SK-N-MC (cell line): ENCODE measurements at regions not wholly inside any gene's neighbourhood (a gene's known extent, or its start where the extent isn't known, plus 50 kb on each side); places are given as distances from the start of the nearest gene placed in this dataset.

Source experiments
- DNase-seq: peaks from one replicate; pipeline ENCODE4 v3.0.0-alpha.2; 2011; ENCODE audit warnings: low read depth, low spot score
- H3K27ac ChIP-seq: fragments of 200-600 bp; sonication (generic); 2 replicates; pipeline ENCODE4 v1.5.1; 2016; ENCODE audit warnings: mixed run types
- H3K36me3 ChIP-seq: fragments of 200-600 bp; sonication (generic); 2 replicates; pipeline ENCODE4 v1.6.1; 2017; ENCODE audit warnings: antibody characterized with exemption, low read length, mixed read lengths; ENCODE audit not compliant: insufficient read depth
- H3K4me3 ChIP-seq: fragments of 200-600 bp; sonication (generic); 2 replicates; pipeline ENCODE4 v1.5.1; 2016
- H3K9ac ChIP-seq: fragments of 200-600 bp; sonication (generic); 2 replicates; pipeline ENCODE4 v1.8.0; 2017; ENCODE audit warnings: mixed run types, mixed read lengths; ENCODE audit not compliant: insufficient read length
- H3K9me3 ChIP-seq: fragments of 200-600 bp; sonication (generic); 2 replicates; pipeline ENCODE4 v1.6.1; 2017; ENCODE audit warnings: low read depth, mild to moderate bottlenecking, antibody characterized with exemption, low read length, moderate library complexity, mixed read lengths
- EZH2 ChIP-seq: fragments of 200-600 bp; sonication (generic); IDR thresholded peaks from one replicate; pipeline ENCODE4 v1.6.1; 2017; ENCODE audit warnings: antibody characterized with exemption
- FOXP2 ChIP-seq: optimal IDR thresholded peaks from 2 replicates; pipeline ENCODE3; 2011; ENCODE audit warnings: mild to moderate bottlenecking, moderate library complexity; ENCODE audit not compliant: insufficient read depth; ENCODE audit errors: extremely low read length, control extremely low read depth
- POLR2AphosphoS5 ChIP-seq: IDR thresholded peaks from 2 replicates; pipeline ENCODE4 v1.6.1; 2012; ENCODE audit warnings: mild to moderate bottlenecking, low read depth, low read length, borderline replicate concordance

GRCh38 chr19:30079200-30079599 is 137.2 kb downstream of the URI1 start:
- Histone ChIP-seq H3K36me3 (no peaks in the 10 kb centered on the region), H3K4me3 (no peak overlapping the region), H3K9me3 (no peaks in the 10 kb centered on the region), H3K9ac (no peak overlapping the region), H3K27ac (no peak overlapping the region)
- DNase-seq: no peak
- TF ChIP-seq EZH2: no peak

- no peak for TF ChIP-seq EZH2
- TF ChIP-seq POLR2AphosphoS5: no peak
- no peak for TF ChIP-seq FOXP2
- Histone ChIP-seq H3K9me3 (no peaks in the 10 kb centered on the region), H3K27ac (no peak overlapping the region), H3K4me3 (no peak overlapping the region), H3K36me3 (no peaks in the 10 kb centered on the region), H3K9ac (no peak overlapping the region)
- no peak for DNase-seq
These were observed 140.1 kb downstream of the URI1 start for GRCh38 chr19:30082168-30082567.

DNA sequence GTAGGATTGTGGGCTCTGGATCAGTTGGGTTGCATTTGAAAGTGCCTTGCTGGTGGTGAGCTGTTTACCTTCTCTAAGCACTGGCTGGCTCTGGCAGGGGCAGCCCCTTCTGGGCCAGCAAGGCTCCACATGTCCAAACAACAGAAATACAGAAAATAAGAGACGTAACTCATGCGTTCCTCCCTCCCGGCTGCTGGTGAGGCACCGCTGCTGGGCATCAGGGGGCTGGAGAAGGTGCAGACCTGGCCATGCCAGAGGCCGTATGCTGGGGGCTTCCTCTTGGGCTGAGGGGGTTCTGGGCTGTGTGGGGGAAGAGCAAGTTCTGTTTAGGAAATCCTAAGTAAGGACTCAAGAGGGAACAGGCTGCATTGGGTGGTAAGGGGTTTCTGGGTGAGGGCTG is 140.6 kb downstream of the URI1 start:
- no peak overlapping the region for H3K4me3 ChIP-seq
- no peak for DNase-seq
- H3K36me3 ChIP-seq: no peaks in the 10 kb centered on the region
- no peak overlapping the region for H3K27ac ChIP-seq
- no peaks in the 10 kb centered on the region for H3K9me3 ChIP-seq
- no peak for TF ChIP-seq FOXP2
- no peak for TF ChIP-seq POLR2AphosphoS5
- no peak for TF ChIP-seq EZH2
- H3K9ac ChIP-seq: no peak overlapping the region

DNA sequence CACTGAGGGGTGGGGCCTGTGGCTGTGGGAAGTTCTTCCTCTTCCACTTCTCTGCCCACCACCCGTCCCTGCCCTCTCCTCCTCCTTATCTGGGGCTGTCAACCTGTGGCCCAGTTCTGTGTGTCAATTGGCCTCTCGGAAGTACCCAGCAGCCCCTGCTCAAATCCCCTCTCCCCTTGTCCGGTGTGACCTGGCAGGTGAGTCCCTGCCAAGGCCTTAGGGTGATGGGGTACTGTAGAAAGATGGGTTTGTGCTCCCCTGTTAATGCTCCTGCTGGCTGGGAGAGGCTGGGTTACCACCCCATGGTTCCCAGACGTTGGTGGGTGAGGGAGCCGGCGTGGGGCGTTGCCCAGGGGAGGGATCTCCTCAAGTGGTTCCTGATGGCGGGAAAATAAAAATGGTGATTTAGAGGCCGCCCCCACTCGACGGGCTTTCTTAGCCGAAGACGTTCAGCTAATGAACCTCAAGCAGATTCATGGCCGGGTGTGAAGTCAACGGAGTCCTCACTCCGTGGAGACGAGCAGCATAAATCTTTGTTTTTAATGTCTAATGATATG is 141.2 kb downstream of the URI1 start:
- H3K36me3 ChIP-seq: no peaks in the 10 kb centered on the region
- H3K4me3 ChIP-seq: peak overlapping the region; percentile 22; the same call in 1 of the 2 replicates
- H3K9ac ChIP-seq: no peak overlapping the region
- peak overlapping the region; percentile 72; the same call in 1 of the 2 replicates for H3K27ac ChIP-seq
- H3K9me3 ChIP-seq: no peaks in the 10 kb centered on the region
- no peak for DNase-seq
- TF ChIP-seq FOXP2 (no peak), EZH2 (no peak)

GRCh38 chr19:30083701-30084156 is 141.7 kb downstream of the URI1 start:
- Histone ChIP-seq H3K27ac (peak overlapping the region; percentile 72; the same call in 1 of the 2 replicates), H3K4me3 (peak overlapping the region; percentile 22; the same call in 1 of the 2 replicates)

GRCh38 chr19:30084390-30084819 is 142.4 kb downstream of the URI1 start:
- no peaks in the 10 kb centered on the region for H3K36me3 ChIP-seq
- no peak for DNase-seq
- TF ChIP-seq POLR2AphosphoS5: no peak
- TF ChIP-seq EZH2: no peak
- no peak for TF ChIP-seq FOXP2
- H3K27ac ChIP-seq: 0 out of 2 replicates have a peak overlapping the region, but pooled peaks have one; percentile 72
- H3K9ac ChIP-seq: no peak overlapping the region
- H3K9me3 ChIP-seq: no peaks in the 10 kb centered on the region
- H3K4me3 ChIP-seq: no peak overlapping the region

More at GRCh38 chr19:30083701-30084156, 141.7 kb downstream of the URI1 start:
- DNase-seq: no peak
- Histone ChIP-seq H3K9ac (no peak overlapping the region), H3K9me3 (no peaks in the 10 kb centered on the region), H3K36me3 (no peaks in the 10 kb centered on the region)
- TF ChIP-seq POLR2AphosphoS5 (no peak), FOXP2 (no peak), EZH2 (no peak)

- no peak overlapping the region for H3K27ac ChIP-seq
- no peak overlapping the region for H3K4me3 ChIP-seq
- H3K9ac ChIP-seq: no peak overlapping the region
- no peaks in the 10 kb centered on the region for H3K9me3 ChIP-seq
- H3K36me3 ChIP-seq: no peaks in the 10 kb centered on the region
- TF ChIP-seq POLR2AphosphoS5 (no peak), EZH2 (no peak), FOXP2 (no peak)
- no peak for DNase-seq
These were observed 143.4 kb downstream of the URI1 start for GRCh38 chr19:30085394-30085793.

GRCh38 chr19:30086220-30086619 is 144.2 kb downstream of the URI1 start:
- Histone ChIP-seq H3K9ac (no peak overlapping the region), H3K27ac (no peak overlapping the region), H3K36me3 (no peaks in the 10 kb centered on the region), H3K4me3 (no peak overlapping the region), H3K9me3 (no peaks in the 10 kb centered on the region)
- TF ChIP-seq FOXP2 (no peak), POLR2AphosphoS5 (no peak), EZH2 (no peak)
- DNase-seq: no peak

DNA sequence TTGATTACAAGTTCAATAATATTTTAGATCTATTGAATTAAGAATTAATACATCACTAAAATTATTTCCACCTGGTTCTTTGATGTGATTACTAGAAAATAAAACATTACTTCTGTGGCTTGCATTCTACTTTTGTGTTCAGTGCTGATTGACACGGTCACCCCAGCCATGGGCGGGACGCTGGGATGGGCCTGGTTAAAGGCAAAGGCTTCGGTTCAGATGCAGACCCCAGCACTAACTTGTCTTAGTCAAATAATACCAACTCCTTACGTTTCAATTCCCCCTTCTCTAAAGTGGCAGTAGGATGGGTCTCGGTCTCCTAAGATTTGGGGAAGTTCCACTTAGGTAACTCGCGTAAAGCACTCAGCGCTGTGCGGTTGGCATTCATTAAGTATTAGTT is 144.9 kb downstream of the URI1 start:
- DNase-seq: no peak
- Histone ChIP-seq H3K4me3 (no peak overlapping the region), H3K9ac (no peak overlapping the region), H3K36me3 (no peaks in the 10 kb centered on the region), H3K9me3 (no peaks in the 10 kb centered on the region), H3K27ac (no peak overlapping the region)
- TF ChIP-seq FOXP2: no peak
- no peak for TF ChIP-seq POLR2AphosphoS5
- no peak for TF ChIP-seq EZH2
